ENCODE measurements at regions not wholly inside any gene's neighbourhood (a gene's known extent, or its start where the extent isn't known, plus 50 kb on each side); places are given as distances from the start of the nearest gene placed in this dataset.

GRCh38 chr4:18815081-18815778, 793.7 kb upstream of the LCORL start:
- no peaks in the 10 kb centered on the region for H3K79me2 ChIP-seq (ENCODE audit: control insufficient read depth, insufficient read depth, low read length)
- POLR2A ChIA-PET: no interaction called here
- TF ChIP-seq ZBTB11 (CRISPR knock-in tag; IDR thresholded peaks at IDR 0.05): no peak
- TF ChIP-seq FOS (IDR thresholded peaks at IDR 0.05; ENCODE audit: borderline replicate concordance, extremely low read depth, insufficient read length): no peak
- DNase-seq (ENCODE audit: low read depth, low spot score) (no peak), ATAC-seq (no peak), FAIRE-seq (no peak)
- no peak overlapping the region for H3K9ac ChIP-seq (ENCODE audit: control insufficient read depth, insufficient read depth, low read length)
- CTCF ChIA-PET: no interaction called here
- no peaks in the 10 kb centered on the region for H3K9me3 ChIP-seq (replicated peaks; ENCODE audit: control insufficient read depth, insufficient read depth, low read length)
- in situ Hi-C loops (cut with MboI) (no loop called here), intact Hi-C loops (cut with micrococcal nuclease; ENCODE audit: unreplicated experiment) (no loop called here)
- 17% methylated on average over 3 of the region's 3 CpGs for WGBS (ENCODE audit: insufficient coverage, insufficient replicate concordance, low lambda C conversion rate, missing lambda C conversion rate)
- RAD21 ChIA-PET (ENCODE audit: unreplicated experiment): no interaction called here
- no peak overlapping the region for H3K4me2 ChIP-seq (ENCODE audit: control insufficient read depth, insufficient read depth)
- H3K27ac ChIP-seq (ENCODE audit: control insufficient read depth, insufficient read depth): no peak overlapping the region
- no peaks in the 10 kb centered on the region for H3K27me3 ChIP-seq (replicated peaks in 1 of 2; ENCODE audit: control insufficient read depth in 2 of 2, insufficient read depth in 2 of 2, low read length in 1 of 2)
- H4K20me1 ChIP-seq (ENCODE audit: control insufficient read depth, insufficient read depth): no peaks in the 10 kb centered on the region
- H2AFZ ChIP-seq (ENCODE audit: control insufficient read depth, low read depth, low read length): no peak overlapping the region
- H3K4me3 ChIP-seq: no peak overlapping the region
- SMC1A ChIA-PET (ENCODE audit: uncharacterized antibody, unreplicated experiment): interaction anchor here (1.2 kb wide), 1 partner anchor 14 kb away, joined by 3 read pairs; no protein-coding TSS in a partner anchor
- H3K4me1 ChIP-seq (ENCODE audit: control insufficient read depth, insufficient read depth, low read length): no peaks in the 10 kb centered on the region
- H3K36me3 ChIP-seq (ENCODE audit: control insufficient read depth in 2 of 2, insufficient read depth in 2 of 2, low read length in 1 of 2): no peaks in the 10 kb centered on the region
- BruUV-seq (replicated peaks): no TSS peak

GRCh38 chr4:18813771-18814170, 792.2 kb upstream of the LCORL start:
- no peaks in the 10 kb centered on the region for H3K9me3 ChIP-seq (replicated peaks; ENCODE audit: control insufficient read depth, insufficient read depth, low read length)
- no peaks in the 10 kb centered on the region for H3K36me3 ChIP-seq (ENCODE audit: control insufficient read depth in 2 of 2, insufficient read depth in 2 of 2, low read length in 1 of 2)
- H3K79me2 ChIP-seq (ENCODE audit: control insufficient read depth, insufficient read depth, low read length): no peaks in the 10 kb centered on the region
- no peaks in the 10 kb centered on the region for H3K27me3 ChIP-seq (replicated peaks in 1 of 2; ENCODE audit: control insufficient read depth in 2 of 2, insufficient read depth in 2 of 2, low read length in 1 of 2)
- no peak overlapping the region for H3K4me2 ChIP-seq (ENCODE audit: control insufficient read depth, insufficient read depth)
- SMC1A ChIA-PET (ENCODE audit: uncharacterized antibody, unreplicated experiment): no interaction called here
- ATAC-seq (no peak), FAIRE-seq (no peak), DNase-seq (ENCODE audit: low read depth, low spot score) (no peak)
- TF ChIP-seq MTA3 (IDR thresholded peaks at IDR 0.05; ENCODE audit: borderline replicate concordance, low read length) (no peak), ZBTB33 (IDR thresholded peaks at IDR 0.05) (no peak), SMC3 (IDR thresholded peaks at IDR 0.05; ENCODE audit: borderline replicate concordance, low read length) (no peak)
- POLR2A ChIA-PET: no interaction called here
- H3K4me1 ChIP-seq (ENCODE audit: control insufficient read depth, insufficient read depth, low read length): no peaks in the 10 kb centered on the region
- in situ Hi-C loops (cut with MboI): no loop called here
- BruUV-seq (replicated peaks): no TSS peak
- no peak overlapping the region for H3K9ac ChIP-seq (ENCODE audit: control insufficient read depth, insufficient read depth, low read length)
- H3K4me3 ChIP-seq: no peak overlapping the region
- no peaks in the 10 kb centered on the region for H4K20me1 ChIP-seq (ENCODE audit: control insufficient read depth, insufficient read depth)
- H3K27ac ChIP-seq (ENCODE audit: control insufficient read depth, insufficient read depth): no peak overlapping the region
- H2AFZ ChIP-seq (ENCODE audit: control insufficient read depth, low read depth, low read length): no peak overlapping the region
- RAD21 ChIA-PET (ENCODE audit: unreplicated experiment): no interaction called here
- CTCF ChIA-PET: no interaction called here
- intact Hi-C loops (cut with micrococcal nuclease; ENCODE audit: unreplicated experiment): no loop called here

Measured in GM12878 (cell line).